GM12865 (cell line): ENCODE measurements at regions not wholly inside any gene's neighbourhood (a gene's known extent, or its start where the extent isn't known, plus 50 kb on each side); places are given as distances from the start of the nearest gene placed in this dataset.

Experiments
- DNase-seq: peaks from one replicate; pipeline ENCODE4 v3.0.0; 2010; ENCODE audit warnings: low read depth
- H3K4me3 ChIP-seq: 2 replicates; pipeline ENCODE4 v1.5.1; 2011; ENCODE audit warnings: mild to moderate bottlenecking, low read depth, low read length, control low read depth
- CTCF ChIP-seq: IDR thresholded peaks from 2 replicates; pipeline ENCODE4 v1.5.1; 2011; ENCODE audit warnings: low read length, control low read depth, low read depth, inconsistent platforms; ENCODE audit not compliant: insufficient read depth; ENCODE audit errors: missing control alignments

GRCh38 chr16:60820361-60820760 is 1215.9 kb downstream of the CDH8 start:
- H3K4me3 ChIP-seq: no peak overlapping the region
- no peak for DNase-seq
- no peak for TF ChIP-seq CTCF

GRCh38 chr16:60818465-60818864 is 1217.8 kb downstream of the CDH8 start:
- no peak for DNase-seq
- no peak overlapping the region for H3K4me3 ChIP-seq
- TF ChIP-seq CTCF: no peak

- no peak overlapping the region for H3K4me3 ChIP-seq
- no peak for TF ChIP-seq CTCF
- DNase-seq: no peak
These were observed 1219.8 kb downstream of the CDH8 start for GRCh38 chr16:60816461-60816860.

- DNase-seq: no peak
- H3K4me3 ChIP-seq: no peak overlapping the region
- TF ChIP-seq CTCF: no peak
These were observed 1220.4 kb downstream of the CDH8 start for GRCh38 chr16:60815865-60816264.

- DNase-seq: no peak
- TF ChIP-seq CTCF: no peak
- H3K4me3 ChIP-seq: no peak overlapping the region
These were observed 1221.2 kb downstream of the CDH8 start for GRCh38 chr16:60815033-60815432.

GRCh38 chr16:60811657-60812056 is 1224.6 kb downstream of the CDH8 start:
- no peak overlapping the region for H3K4me3 ChIP-seq
- no peak for DNase-seq
- TF ChIP-seq CTCF: no peak

GRCh38 chr16:60811051-60811608 is 1225.1 kb downstream of the CDH8 start:
- no peak for TF ChIP-seq CTCF
- H3K4me3 ChIP-seq: no peak overlapping the region

More at GRCh38 chr16:60811051-60811608, 1225.1 kb downstream of the CDH8 start:
- no peak for DNase-seq
